ENCODE measurements at regions not wholly inside any gene's neighbourhood (a gene's known extent, or its start where the extent isn't known, plus 50 kb on each side); places are given as distances from the start of the nearest gene placed in this dataset.

DNA sequence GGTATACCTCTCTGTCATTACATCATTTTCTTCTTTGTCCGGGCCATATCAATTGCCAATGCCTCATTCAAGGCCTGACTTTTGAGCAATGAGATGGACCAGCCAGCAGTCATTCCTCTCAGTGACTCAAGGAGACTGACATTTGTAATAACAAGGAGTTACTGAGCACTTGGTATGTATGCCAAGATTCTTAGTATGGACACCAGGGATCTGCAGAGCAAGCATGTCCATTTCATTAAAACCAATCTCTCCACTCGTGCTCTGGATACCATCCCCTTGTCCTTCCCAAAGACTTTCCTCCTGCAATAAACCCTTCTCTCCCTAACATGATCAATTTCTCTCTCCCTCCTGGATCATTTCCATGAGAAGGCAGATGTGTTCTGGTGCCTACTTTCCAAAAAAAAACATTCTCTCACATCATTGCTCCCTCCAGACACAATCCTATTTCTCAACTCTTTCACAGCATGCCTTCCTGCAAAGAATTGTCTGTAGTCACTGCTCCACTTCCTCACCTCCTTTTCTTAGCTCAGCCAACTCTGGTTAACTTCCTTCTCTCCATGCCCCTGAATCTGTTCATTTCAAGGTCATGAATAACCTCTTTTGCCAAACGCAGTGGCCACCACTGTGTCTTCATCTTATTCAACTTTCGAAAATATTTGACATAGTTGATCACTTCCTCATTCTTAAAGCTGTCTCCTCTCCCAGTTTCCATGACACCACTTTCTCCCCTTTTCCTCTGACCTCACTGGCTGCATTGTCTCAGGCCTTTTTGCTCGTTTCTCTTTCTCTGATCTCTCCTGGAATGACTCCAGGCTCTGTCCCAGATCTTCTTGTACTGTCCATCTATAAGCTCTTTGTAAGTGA, 102.8 kb upstream of the CYP1B1 start:
- TF ChIP-seq CTCF (conservative IDR thresholded peaks at IDR 0.05) = no peak
- no peak for TF ChIP-seq ZFX (IDR thresholded peaks at IDR 0.05)

Data from C4-2B (cell line).